ENCODE measurements at regions not wholly inside any gene's neighbourhood (a gene's known extent, or its start where the extent isn't known, plus 50 kb on each side); places are given as distances from the start of the nearest gene placed in this dataset.
"Not testable (repeated sequence)": the region's sequence is repeated elsewhere in the genome, so short reads cannot be mapped to it uniquely, and the experiment has no call there.

DNA sequence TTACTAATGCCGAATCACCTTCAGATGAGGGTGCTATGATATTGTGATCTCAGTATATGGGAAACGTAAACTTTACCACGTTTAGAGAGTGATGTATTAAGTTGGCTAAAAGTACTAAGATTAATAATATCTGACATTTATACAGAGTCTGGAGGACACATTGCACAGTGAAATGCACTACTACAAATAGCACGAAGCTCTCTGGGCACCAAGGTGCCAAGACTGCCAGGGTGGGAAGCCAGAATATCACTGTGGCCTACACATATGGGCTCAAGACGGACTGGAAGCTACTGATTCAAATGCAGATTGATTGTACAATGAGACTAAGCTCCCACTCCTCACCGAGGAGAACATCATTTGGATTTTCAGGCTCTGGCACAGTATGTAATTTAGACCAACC, 113.3 kb upstream of the LIPC start:
- no peak for DNase-seq
- Histone ChIP-seq H3K36me3 (no peaks in the 10 kb centered on the region), H3K27me3 (ENCODE audit: insufficient read depth, low read depth, severe bottlenecking) (no peaks in the 10 kb centered on the region), H3K9me3 (ENCODE audit: severe bottlenecking) (no peaks in the 10 kb centered on the region), H3K27ac (no peak overlapping the region), H3K4me3 (ENCODE audit: low read depth, low read length) (no peak overlapping the region)
- TF ChIP-seq, protein P1, sequence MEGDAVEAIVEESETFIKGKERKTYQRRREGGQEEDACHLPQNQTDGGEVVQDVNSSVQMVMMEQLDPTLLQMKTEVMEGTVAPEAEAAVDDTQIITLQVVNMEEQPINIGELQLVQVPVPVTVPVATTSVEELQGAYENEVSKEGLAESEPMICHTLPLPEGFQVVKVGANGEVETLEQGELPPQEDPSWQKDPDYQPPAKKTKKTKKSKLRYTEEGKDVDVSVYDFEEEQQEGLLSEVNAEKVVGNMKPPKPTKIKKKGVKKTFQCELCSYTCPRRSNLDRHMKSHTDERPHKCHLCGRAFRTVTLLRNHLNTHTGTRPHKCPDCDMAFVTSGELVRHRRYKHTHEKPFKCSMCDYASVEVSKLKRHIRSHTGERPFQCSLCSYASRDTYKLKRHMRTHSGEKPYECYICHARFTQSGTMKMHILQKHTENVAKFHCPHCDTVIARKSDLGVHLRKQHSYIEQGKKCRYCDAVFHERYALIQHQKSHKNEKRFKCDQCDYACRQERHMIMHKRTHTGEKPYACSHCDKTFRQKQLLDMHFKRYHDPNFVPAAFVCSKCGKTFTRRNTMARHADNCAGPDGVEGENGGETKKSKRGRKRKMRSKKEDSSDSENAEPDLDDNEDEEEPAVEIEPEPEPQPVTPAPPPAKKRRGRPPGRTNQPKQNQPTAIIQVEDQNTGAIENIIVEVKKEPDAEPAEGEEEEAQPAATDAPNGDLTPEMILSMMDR (IDR thresholded peaks at IDR 0.05; ENCODE audit: low read depth, low read length): no peak

DNA sequence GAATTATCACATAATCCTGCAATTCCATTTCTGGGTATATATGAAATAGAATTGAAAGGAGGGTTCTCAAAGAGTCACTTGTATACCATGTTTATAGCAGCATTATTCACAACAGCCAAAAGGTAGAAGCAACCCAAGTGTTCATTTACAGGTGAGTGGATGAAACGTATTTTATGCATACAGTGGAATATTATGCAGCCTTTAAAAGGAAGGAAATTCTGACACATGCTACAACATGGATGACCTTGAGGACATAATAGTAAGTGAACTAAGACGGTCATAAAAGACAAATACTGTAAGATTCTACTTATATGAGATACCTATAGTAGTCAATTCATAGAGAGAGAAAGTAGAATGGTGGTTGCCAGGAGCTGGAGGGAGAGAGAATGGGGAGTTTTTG, 110.8 kb upstream of the LIPC start:
- no peak overlapping the region for H3K27ac ChIP-seq
- no peak for DNase-seq
- no peaks in the 10 kb centered on the region for H3K27me3 ChIP-seq (ENCODE audit: insufficient read depth, low read depth, severe bottlenecking)
- H3K36me3 ChIP-seq: no peaks in the 10 kb centered on the region
- no peaks in the 10 kb centered on the region for H3K9me3 ChIP-seq (ENCODE audit: severe bottlenecking)
- no peak overlapping the region for H3K4me3 ChIP-seq (ENCODE audit: low read depth, low read length)
- TF ChIP-seq, protein P1 (IDR thresholded peaks at IDR 0.05; ENCODE audit: low read depth, low read length): no peak

DNA sequence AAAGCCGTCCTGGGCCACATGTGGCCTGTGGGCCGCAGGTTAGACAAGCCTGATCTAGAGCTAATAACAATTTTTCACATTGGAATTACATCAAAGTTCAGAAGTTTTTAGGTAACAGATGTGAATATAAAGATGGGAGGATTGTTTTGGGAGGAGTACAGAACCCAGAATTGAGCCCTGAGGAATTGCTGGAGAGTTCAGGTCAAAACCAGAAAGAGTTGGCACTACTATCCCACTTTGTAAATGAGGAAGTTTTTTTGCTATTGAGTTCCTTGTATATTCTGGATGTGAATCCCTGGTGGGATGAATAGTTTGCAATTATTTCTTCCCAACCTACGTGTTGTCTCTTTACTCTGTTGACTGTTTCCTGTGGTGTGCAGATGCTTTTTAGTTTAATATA, 109.5 kb upstream of the LIPC start:
- Histone ChIP-seq H3K4me3 (ENCODE audit: low read depth, low read length) (no peak overlapping the region), H3K36me3 (no peaks in the 10 kb centered on the region), H3K27ac (no peak overlapping the region), H3K27me3 (ENCODE audit: insufficient read depth, low read depth, severe bottlenecking) (no peaks in the 10 kb centered on the region), H3K9me3 (ENCODE audit: severe bottlenecking) (no peaks in the 10 kb centered on the region)
- no peak for DNase-seq
- TF ChIP-seq, protein P1 (IDR thresholded peaks at IDR 0.05; ENCODE audit: low read depth, low read length): no peak

- not testable (repeated sequence) for H3K27ac ChIP-seq; H3K9me3 ChIP-seq (ENCODE audit: severe bottlenecking); H3K4me3 ChIP-seq (ENCODE audit: low read depth, low read length); DNase-seq; H3K27me3 ChIP-seq (ENCODE audit: insufficient read depth, low read depth, severe bottlenecking); H3K36me3 ChIP-seq
These were observed 108.5 kb upstream of the LIPC start for GRCh38 chr15:58323321-58323720.

DNA sequence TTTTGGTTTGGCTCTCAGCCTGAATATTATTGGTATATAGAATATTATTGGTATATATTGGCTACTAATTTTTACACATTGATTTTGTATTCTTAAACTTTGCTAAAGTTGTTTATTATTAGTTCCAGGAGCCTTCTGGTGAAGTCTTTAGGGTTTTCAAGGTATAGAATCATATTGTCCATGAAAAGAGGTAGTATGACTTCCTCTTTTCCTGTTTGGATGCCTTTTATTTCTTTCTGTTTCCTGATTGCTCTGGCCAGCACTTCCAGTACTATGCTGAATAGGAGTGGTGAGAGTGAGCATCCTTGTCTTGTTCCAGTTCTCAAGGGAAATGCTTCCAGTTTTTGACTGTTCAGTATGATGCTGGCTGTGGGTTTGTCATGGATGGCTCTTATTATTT, 107.3 kb upstream of the LIPC start:
- no peaks in the 10 kb centered on the region for H3K36me3 ChIP-seq
- DNase-seq: no peak
- no peak overlapping the region for H3K4me3 ChIP-seq (ENCODE audit: low read depth, low read length)
- TF ChIP-seq, protein P1 (IDR thresholded peaks at IDR 0.05; ENCODE audit: low read depth, low read length): no peak
- peaks cover 2% of the 10 kb centered on the region for H3K9me3 ChIP-seq (ENCODE audit: severe bottlenecking)
- no peak overlapping the region for H3K27ac ChIP-seq
- no peaks in the 10 kb centered on the region for H3K27me3 ChIP-seq (ENCODE audit: insufficient read depth, low read depth, severe bottlenecking)

- Histone ChIP-seq H3K4me3 (ENCODE audit: low read depth, low read length) (no peak overlapping the region), H3K27ac (no peak overlapping the region), H3K36me3 (no peaks in the 10 kb centered on the region), H3K27me3 (ENCODE audit: insufficient read depth, low read depth, severe bottlenecking) (no peaks in the 10 kb centered on the region), H3K9me3 (ENCODE audit: severe bottlenecking) (peaks cover 2% of the 10 kb centered on the region)
- no peak for DNase-seq
- TF ChIP-seq, protein P1 (IDR thresholded peaks at IDR 0.05; ENCODE audit: low read depth, low read length): no peak
These were observed 103.8 kb upstream of the LIPC start for GRCh38 chr15:58327958-58328357.
